Astrocyte (in vitro differentiated cells and primary cell): ENCODE measurements at regions not wholly inside any gene's neighbourhood (a gene's known extent, or its start where the extent isn't known, plus 50 kb on each side); places are given as distances from the start of the nearest gene placed in this dataset.

Source experiments
- DNase-seq: peaks from one replicate; pipeline ENCODE4 v3.0.0-alpha.2; 2010; ENCODE audit warnings: low read depth
- FAIRE-seq: peaks from 2 replicates; lab custom pipeline; 2011; peaks lifted over from hg19 to GRCh38; lab: Jason Lieb, UNC
- H2AFZ ChIP-seq: 2 replicates; pipeline ENCODE4 v1.6.0; 2012; ENCODE audit warnings: low read depth, low read length, inconsistent platforms
- H3K27ac ChIP-seq: 2 replicates; pipeline ENCODE4 v1.5.1; 2011; ENCODE audit warnings: low read depth, low read length, inconsistent platforms
- H3K27me3 ChIP-seq: 2 replicates; pipeline ENCODE4 v1.6.0; 2011; ENCODE audit warnings: low read length, inconsistent platforms; ENCODE audit not compliant: insufficient read depth
- H3K36me3 ChIP-seq: 2 replicates; pipeline ENCODE4 v1.5.1; 2011; ENCODE audit warnings: low read length, inconsistent platforms; ENCODE audit not compliant: insufficient read depth
- H3K4me1 ChIP-seq: 2 replicates; pipeline ENCODE4 v1.5.1; 2011; ENCODE audit warnings: low read length, inconsistent platforms; ENCODE audit not compliant: insufficient read depth
- H3K4me2 ChIP-seq: 2 replicates; pipeline ENCODE4 v1.6.0; 2012; ENCODE audit warnings: low read length, inconsistent platforms
- H3K4me3 ChIP-seq: 2 replicates; pipeline ENCODE4 v1.5.1; 2011; ENCODE audit warnings: low read depth, mild to moderate bottlenecking, low read length, inconsistent platforms; ENCODE audit not compliant: insufficient read depth
- H3K79me2 ChIP-seq: 2 replicates; pipeline ENCODE4 v1.6.0; 2012; ENCODE audit warnings: mild to moderate bottlenecking, low read length, inconsistent platforms; ENCODE audit not compliant: insufficient read depth
- H3K9ac ChIP-seq: 2 replicates; pipeline ENCODE4 v1.6.0; 2012; ENCODE audit warnings: mild to moderate bottlenecking, low read length, inconsistent platforms
- H3K9me3 ChIP-seq: 2 replicates; pipeline ENCODE4 v1.5.1; 2012; ENCODE audit warnings: low read depth, mild to moderate bottlenecking, low read length, inconsistent platforms; ENCODE audit not compliant: insufficient read depth
- H4K20me1 ChIP-seq: 2 replicates; pipeline ENCODE4 v1.6.0; 2012; ENCODE audit warnings: low read length, inconsistent platforms; ENCODE audit not compliant: insufficient read depth
- H3K27ac Mint-ChIP-seq: one replicate; pipeline ENCODE4 v1.8.0; 2021; ENCODE audit warnings: mild to moderate bottlenecking, mixed read lengths; ENCODE audit not compliant: unreplicated experiment
- H3K27me3 Mint-ChIP-seq: one replicate; pipeline ENCODE4 v1.8.0; 2021; ENCODE audit warnings: low read depth, mixed read lengths; ENCODE audit not compliant: unreplicated experiment
- H3K36me3 Mint-ChIP-seq: one replicate; pipeline ENCODE4 v1.8.0; 2021; ENCODE audit warnings: low read depth, mixed read lengths; ENCODE audit not compliant: unreplicated experiment
- H3K4me1 Mint-ChIP-seq: one replicate; pipeline ENCODE4 v1.8.0; 2021; ENCODE audit warnings: low read depth, mixed read lengths; ENCODE audit not compliant: unreplicated experiment
- H3K4me3 Mint-ChIP-seq: one replicate; pipeline ENCODE4 v1.8.0; 2021; ENCODE audit warnings: mild to moderate bottlenecking, moderate library complexity, mixed read lengths; ENCODE audit not compliant: unreplicated experiment
- H3K9me3 Mint-ChIP-seq: one replicate; pipeline ENCODE4 v1.8.0; 2021; ENCODE audit warnings: mild to moderate bottlenecking, mixed read lengths; ENCODE audit not compliant: unreplicated experiment
- CTCF ChIP-seq: IDR thresholded peaks from 2 replicates; pipeline ENCODE4 v1.5.1; 2011; ENCODE audit warnings: low read depth, mild to moderate bottlenecking, inconsistent platforms, low read length, moderate library complexity; ENCODE audit not compliant: insufficient read depth
- EZH2 ChIP-seq: IDR thresholded peaks from 2 replicates; pipeline ENCODE4 v1.6.1; 2012; ENCODE audit warnings: mild to moderate bottlenecking, low read length, inconsistent platforms; ENCODE audit not compliant: insufficient read depth

GRCh38 chr2:158049129-158049855 lies 52.4 kb upstream of the UPP2 start:
- Histone ChIP-seq H3K4me3 (no peak overlapping the region), H3K36me3 (no peaks in the 10 kb centered on the region), H2AFZ (no peak overlapping the region), H3K79me2 (no peaks in the 10 kb centered on the region), H3K4me2 (no peak overlapping the region), H3K4me1 (no peaks in the 10 kb centered on the region), H3K9ac (no peak overlapping the region), H4K20me1 (no peaks in the 10 kb centered on the region), H3K9me3 (no peaks in the 10 kb centered on the region), H3K27ac (no peak overlapping the region), H3K27me3 (no peaks in the 10 kb centered on the region)
- Mint-ChIP-seq H3K4me1 (no peaks in the 10 kb centered on the region), H3K36me3 (no peaks in the 10 kb centered on the region), H3K9me3 (no peaks in the 10 kb centered on the region), H3K4me3 (no peak overlapping the region), H3K27ac (no peak overlapping the region), H3K27me3 (peaks cover 5% of the 10 kb centered on the region)
- DNase-seq (no peak), FAIRE-seq (no peak)
- no peak for TF ChIP-seq CTCF
- no peak for TF ChIP-seq EZH2

GRCh38 chr2:158048327-158048726 lies 53.3 kb upstream of the UPP2 start:
- Histone ChIP-seq H3K79me2 (no peaks in the 10 kb centered on the region), H3K4me3 (no peak overlapping the region), H3K9me3 (no peaks in the 10 kb centered on the region), H3K27me3 (no peaks in the 10 kb centered on the region), H3K27ac (no peak overlapping the region), H3K4me2 (no peak overlapping the region), H3K36me3 (no peaks in the 10 kb centered on the region), H2AFZ (no peak overlapping the region), H3K9ac (no peak overlapping the region), H3K4me1 (no peaks in the 10 kb centered on the region), H4K20me1 (no peaks in the 10 kb centered on the region)
- TF ChIP-seq CTCF (no peak), EZH2 (no peak)
- Mint-ChIP-seq H3K27me3 (peaks cover 5% of the 10 kb centered on the region), H3K4me1 (no peaks in the 10 kb centered on the region), H3K4me3 (no peak overlapping the region), H3K36me3 (no peaks in the 10 kb centered on the region), H3K27ac (no peak overlapping the region), H3K9me3 (no peaks in the 10 kb centered on the region)
- FAIRE-seq (no peak), DNase-seq (no peak)

- Mint-ChIP-seq H3K4me1 (no peaks in the 10 kb centered on the region), H3K9me3 (no peaks in the 10 kb centered on the region), H3K36me3 (no peaks in the 10 kb centered on the region), H3K27me3 (peaks cover 5% of the 10 kb centered on the region), H3K4me3 (no peak overlapping the region), H3K27ac (no peak overlapping the region)
- TF ChIP-seq EZH2 = no peak
- no peak for TF ChIP-seq CTCF
- H3K4me2 ChIP-seq = no peak overlapping the region
- no peaks in the 10 kb centered on the region for H3K27me3 ChIP-seq
- no peaks in the 10 kb centered on the region for H3K79me2 ChIP-seq
- FAIRE-seq = no peak
- no peak overlapping the region for H3K9ac ChIP-seq
- no peak overlapping the region for H2AFZ ChIP-seq
- H3K36me3 ChIP-seq = no peaks in the 10 kb centered on the region
- H3K4me1 ChIP-seq = no peaks in the 10 kb centered on the region
- H3K9me3 ChIP-seq = no peaks in the 10 kb centered on the region
- H3K27ac ChIP-seq = no peak overlapping the region
- H4K20me1 ChIP-seq = no peaks in the 10 kb centered on the region
- DNase-seq = no peak
- no peak overlapping the region for H3K4me3 ChIP-seq
Observed at GRCh38 chr2:158047156-158047611, 54.5 kb upstream of the UPP2 start.
